T-helper 1 cell treated with Interleukin-12 subunit alpha and Interleukin-12 subunit beta and Interleukin-4 antibody, amounts not matched to agents 30 μg/mL and 1 μg/mL, for 36 hours (primary cell): ENCODE measurements at regions not wholly inside any gene's neighbourhood (a gene's known extent, or its start where the extent isn't known, plus 50 kb on each side); places are given as distances from the start of the nearest gene placed in this dataset.
A peak's percentile ranks its signal among the peaks of the same experiment; 100 is the strongest.

Experiments
- H3K27ac Mint-ChIP-seq: one replicate; pipeline ENCODE4 v1.8.0; 2021; ENCODE audit warnings: mild to moderate bottlenecking, mixed read lengths
- H3K27me3 Mint-ChIP-seq: one replicate; pipeline ENCODE4 v1.8.0; 2021; ENCODE audit warnings: low read depth, mixed read lengths
- H3K36me3 Mint-ChIP-seq: one replicate; pipeline ENCODE4 v1.8.0; 2021; ENCODE audit warnings: low read depth, mixed read lengths
- H3K4me1 Mint-ChIP-seq: one replicate; pipeline ENCODE4 v1.8.0; 2021; ENCODE audit warnings: low read depth, mixed read lengths
- H3K4me3 Mint-ChIP-seq: one replicate; pipeline ENCODE4 v1.8.0; 2021; ENCODE audit warnings: mild to moderate bottlenecking, moderate library complexity, mixed read lengths
- H3K9me3 Mint-ChIP-seq: one replicate; pipeline ENCODE4 v1.8.0; 2021; ENCODE audit warnings: mixed read lengths

DNA sequence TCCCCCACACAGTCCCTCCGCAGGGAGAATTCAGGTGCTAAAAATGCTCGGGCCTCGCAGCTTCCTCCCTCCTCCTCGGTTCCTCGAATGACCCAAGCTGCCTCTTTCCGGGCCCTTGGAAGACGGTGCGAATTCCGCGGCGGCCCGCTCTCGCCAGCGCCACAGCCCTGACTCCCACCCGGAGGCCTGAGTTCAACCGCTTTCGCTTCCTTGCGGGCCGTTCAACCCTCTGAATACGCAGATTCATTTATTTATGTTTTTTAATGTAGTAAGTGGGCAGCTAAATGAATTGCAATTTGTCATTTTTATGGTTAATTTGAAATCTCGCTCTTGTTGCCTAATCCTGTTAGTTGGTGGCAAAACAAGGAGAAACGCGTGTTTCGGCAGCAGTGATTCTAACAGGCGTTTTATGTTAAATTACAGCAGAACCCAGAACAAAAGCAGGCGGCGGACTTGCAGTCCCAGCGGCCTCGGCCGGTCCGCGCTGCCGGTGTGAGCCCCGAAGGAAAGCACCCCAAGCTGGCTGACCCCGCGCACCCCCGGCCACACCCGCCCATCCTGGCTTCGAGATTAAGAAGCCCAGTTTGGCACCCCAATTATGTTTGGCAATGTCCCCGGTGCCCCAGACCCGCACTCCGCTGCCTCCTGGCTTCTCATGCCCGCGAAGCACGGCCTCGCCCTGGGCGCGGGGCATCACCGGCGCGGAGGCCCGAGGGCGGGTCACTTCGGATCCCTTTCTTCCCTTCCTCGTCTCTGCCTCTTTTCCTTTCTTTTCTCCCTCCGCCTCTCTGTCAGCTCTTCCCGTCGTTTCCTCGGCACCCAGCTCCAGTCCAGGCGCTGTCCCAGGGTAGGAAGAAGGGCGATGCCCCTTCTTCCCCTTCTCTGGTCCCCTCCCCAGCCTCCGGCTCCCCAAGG is 75.9 kb downstream of the INSIG1 start:
- no peaks in the 10 kb centered on the region for H3K9me3 Mint-ChIP-seq
- peaks cover 20% of the 10 kb centered on the region for H3K4me1 Mint-ChIP-seq
- peak overlapping the region; percentile 34 for H3K4me3 Mint-ChIP-seq
- H3K27ac Mint-ChIP-seq: peak overlapping the region; percentile 63
- H3K36me3 Mint-ChIP-seq: peaks cover 3% of the 10 kb centered on the region
- H3K27me3 Mint-ChIP-seq: peaks cover 88% of the 10 kb centered on the region

DNA sequence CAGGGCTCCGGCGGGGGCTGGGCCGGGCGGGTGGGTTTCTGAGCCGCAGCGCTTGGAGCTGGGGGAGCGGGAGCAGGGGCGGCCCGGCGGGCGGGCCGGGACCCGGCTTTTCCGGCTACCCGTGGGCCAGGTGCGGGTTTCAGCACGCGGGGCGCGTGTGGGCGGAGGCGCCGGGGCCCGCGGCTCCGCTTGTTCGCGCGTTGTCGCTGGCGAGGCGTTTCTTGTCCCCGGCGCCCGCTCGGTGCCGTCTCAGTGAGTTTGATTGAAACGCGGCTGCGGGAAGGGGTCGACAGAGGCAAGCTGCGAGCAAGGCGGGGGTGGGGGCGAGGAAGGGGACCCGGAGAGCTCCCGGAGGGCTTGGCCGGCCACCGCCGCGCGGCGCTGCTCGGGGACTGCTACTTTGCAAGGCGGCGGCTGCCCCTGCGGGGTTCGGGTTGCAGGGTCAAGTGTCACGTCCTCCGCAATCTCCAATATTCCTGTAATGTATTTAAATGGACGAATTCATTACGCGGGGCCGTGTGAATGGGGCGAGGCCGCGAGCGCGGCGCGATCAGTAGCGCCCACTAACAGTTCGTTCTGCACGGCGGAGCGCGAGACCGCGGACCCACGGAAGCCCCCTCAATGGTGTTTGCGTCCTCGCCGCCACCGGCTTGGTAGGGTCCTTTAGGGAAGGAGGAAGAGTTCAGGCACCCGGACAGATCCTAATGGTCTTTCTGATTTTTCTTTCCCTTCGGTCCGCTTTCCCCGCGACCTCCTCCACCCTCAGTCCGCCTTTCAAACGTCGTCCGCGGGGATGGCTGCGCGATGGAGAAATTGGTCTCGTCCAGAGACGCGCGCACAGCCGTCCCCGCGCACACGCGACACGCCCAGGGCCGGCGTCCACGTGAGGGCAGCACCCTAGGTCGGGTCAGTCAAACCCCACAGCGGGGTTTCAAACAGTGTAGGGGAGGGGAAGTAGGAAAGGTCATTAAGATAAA is 76.9 kb downstream of the INSIG1 start:
- no peaks in the 10 kb centered on the region for H3K9me3 Mint-ChIP-seq
- peaks cover 90% of the 10 kb centered on the region for H3K27me3 Mint-ChIP-seq
- H3K4me1 Mint-ChIP-seq: peaks cover 21% of the 10 kb centered on the region
- peak overlapping the region; percentile 70 for H3K27ac Mint-ChIP-seq
- peaks cover 3% of the 10 kb centered on the region for H3K36me3 Mint-ChIP-seq
- no peak overlapping the region for H3K4me3 Mint-ChIP-seq

DNA sequence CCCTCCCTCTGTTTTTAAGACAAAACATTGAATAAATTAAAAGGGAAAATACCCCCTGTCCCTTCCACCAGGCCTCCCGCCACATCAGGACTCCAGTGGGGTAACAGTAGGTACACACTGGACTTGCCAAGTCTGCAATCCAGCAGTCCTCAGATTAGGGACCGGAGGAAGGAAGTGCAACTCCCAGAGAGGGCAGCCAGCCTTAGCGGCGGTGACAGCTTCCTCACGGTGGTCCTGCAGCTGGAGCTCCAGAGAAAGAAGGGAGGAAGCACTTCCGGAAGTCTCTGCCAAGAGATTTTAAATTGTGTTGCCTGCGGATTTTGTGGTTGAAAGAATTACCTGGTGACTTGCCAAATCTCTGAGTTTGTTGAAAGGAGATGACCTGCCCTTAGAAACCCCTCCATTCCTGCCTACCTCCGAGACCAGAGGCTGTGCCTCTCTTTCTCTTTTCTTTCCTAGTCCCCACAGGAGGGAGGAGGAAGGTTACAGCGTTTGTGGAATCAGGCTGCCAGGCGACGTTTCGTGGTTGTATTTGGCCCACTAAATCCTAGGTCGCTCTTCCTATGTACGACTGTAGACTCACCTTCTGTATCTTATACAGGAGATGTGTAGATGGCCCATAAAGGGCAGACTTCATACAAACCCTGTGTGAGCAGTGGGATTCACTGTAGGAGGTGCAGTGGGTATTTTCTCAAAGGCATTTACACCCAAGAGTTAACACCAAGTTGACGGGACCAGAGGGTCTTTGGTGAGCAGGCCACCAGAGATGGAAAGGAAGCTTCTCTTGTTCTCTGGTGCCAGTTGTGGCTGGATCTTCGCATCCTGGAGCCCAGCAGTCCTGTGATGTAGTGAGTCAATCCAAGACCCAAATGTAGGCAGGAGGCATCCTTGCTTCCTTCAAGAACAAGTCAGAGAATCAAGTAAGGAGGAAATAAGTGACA is 77.9 kb downstream of the INSIG1 start:
- H3K36me3 Mint-ChIP-seq: peaks cover 3% of the 10 kb centered on the region
- H3K4me3 Mint-ChIP-seq: no peak overlapping the region
- H3K4me1 Mint-ChIP-seq: peaks cover 28% of the 10 kb centered on the region
- H3K27ac Mint-ChIP-seq: peak overlapping the region; percentile 56
- peaks cover 91% of the 10 kb centered on the region for H3K27me3 Mint-ChIP-seq
- H3K9me3 Mint-ChIP-seq: no peaks in the 10 kb centered on the region

DNA sequence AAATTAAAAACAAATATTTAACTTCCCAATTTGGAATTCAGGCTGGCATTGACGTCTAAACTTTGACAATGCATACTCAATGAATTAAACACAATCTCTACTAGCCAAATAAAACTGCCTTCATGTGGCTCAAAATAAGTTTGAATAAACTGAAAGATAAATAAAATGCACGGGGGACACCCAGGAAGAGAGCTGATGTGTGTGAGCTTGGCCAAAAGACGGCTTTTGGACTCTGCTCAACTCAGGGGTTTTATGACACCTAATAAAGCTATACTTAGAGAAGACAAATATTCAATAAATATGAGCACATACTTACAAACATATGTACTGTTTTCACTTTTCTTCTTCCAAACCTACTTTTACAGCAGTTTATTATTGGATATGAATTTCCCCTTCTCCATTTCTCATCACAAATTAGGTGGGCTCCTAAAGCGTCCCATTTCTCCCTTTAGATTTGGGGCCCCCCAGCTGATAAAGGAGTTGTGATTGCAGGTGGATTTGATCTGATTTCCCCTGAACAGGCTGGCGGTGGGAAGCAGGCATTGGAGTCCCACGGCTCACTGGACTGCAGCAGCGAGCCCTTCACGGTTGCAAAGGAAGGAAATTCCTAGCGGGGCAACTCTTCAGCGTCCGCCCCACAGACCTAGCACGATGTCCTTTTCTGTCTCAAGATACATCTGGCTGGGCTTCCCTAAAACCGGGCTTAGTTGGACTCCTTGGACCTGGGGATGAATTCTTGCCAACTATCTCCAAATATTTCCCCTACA is 79.6 kb downstream of the INSIG1 start:
- Mint-ChIP-seq H3K9me3 (no peaks in the 10 kb centered on the region), H3K4me3 (no peak overlapping the region), H3K27me3 (peaks cover 89% of the 10 kb centered on the region)

DNA sequence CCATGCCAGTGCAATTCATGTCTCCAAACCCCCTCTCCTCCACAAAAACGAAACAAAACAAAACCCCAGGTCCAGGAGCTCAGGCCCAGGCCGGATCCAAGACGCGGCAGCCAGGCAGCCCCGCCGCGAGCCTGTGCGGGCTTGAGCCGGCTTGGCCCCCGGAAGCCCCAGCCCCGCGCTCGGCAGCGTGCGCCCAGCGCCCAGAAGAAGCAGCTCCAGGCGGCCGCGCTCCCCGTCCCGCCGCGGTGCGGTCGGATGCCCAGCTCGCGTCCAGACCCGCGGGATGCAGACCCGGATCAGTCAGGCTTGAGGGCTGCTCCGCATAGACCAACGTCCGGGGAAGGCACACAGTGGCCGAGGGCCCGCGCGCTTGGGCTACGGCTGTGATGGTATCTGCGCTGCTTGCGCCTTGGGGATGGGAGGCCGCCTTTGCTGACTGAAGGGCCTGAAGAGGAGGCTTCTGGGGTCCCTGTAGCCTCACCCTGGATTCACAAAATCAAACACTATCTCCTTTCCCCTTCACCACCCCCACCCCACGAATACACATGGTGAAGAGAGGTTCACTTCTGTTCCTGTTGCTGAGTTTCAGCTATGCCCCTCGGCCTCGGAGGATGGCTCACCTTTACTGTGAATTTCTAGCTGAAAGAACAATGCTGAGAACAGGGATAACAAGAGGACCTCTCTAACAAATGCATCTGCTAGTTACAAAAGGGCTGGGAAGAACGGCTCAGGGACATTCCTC is 79.9 kb upstream of the EN2 start:
- Mint-ChIP-seq H3K4me1 (peaks cover 27% of the 10 kb centered on the region), H3K27ac (no peak overlapping the region), H3K9me3 (no peaks in the 10 kb centered on the region), H3K4me3 (no peak overlapping the region), H3K27me3 (peaks cover 90% of the 10 kb centered on the region), H3K36me3 (peaks cover 5% of the 10 kb centered on the region)

More for the DNA sequence above, 79.6 kb downstream of the INSIG1 start:
- peaks cover 29% of the 10 kb centered on the region for H3K4me1 Mint-ChIP-seq
- no peak overlapping the region for H3K27ac Mint-ChIP-seq
- peaks cover 5% of the 10 kb centered on the region for H3K36me3 Mint-ChIP-seq

DNA sequence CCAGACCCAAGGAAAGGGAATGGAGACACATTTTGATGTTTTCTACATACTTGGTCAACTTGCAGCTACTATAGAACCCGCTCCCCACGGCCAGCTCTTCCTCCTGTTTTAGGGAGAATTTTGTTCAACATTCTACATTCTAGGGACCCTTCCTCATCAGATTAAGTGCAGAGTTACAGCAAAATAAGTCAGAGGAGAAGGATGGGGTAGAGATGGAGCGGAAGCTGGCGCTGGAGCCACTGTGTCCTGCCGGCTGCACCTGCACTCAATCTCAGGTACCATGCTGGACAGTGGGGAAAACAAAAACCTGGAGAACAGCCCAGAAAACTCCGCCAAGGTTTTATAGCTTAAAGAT is 79.4 kb upstream of the EN2 start:
- Mint-ChIP-seq H3K36me3 (peaks cover 2% of the 10 kb centered on the region), H3K4me1 (peaks cover 21% of the 10 kb centered on the region), H3K9me3 (no peaks in the 10 kb centered on the region), H3K4me3 (no peak overlapping the region), H3K27ac (no peak overlapping the region), H3K27me3 (peaks cover 90% of the 10 kb centered on the region)

DNA sequence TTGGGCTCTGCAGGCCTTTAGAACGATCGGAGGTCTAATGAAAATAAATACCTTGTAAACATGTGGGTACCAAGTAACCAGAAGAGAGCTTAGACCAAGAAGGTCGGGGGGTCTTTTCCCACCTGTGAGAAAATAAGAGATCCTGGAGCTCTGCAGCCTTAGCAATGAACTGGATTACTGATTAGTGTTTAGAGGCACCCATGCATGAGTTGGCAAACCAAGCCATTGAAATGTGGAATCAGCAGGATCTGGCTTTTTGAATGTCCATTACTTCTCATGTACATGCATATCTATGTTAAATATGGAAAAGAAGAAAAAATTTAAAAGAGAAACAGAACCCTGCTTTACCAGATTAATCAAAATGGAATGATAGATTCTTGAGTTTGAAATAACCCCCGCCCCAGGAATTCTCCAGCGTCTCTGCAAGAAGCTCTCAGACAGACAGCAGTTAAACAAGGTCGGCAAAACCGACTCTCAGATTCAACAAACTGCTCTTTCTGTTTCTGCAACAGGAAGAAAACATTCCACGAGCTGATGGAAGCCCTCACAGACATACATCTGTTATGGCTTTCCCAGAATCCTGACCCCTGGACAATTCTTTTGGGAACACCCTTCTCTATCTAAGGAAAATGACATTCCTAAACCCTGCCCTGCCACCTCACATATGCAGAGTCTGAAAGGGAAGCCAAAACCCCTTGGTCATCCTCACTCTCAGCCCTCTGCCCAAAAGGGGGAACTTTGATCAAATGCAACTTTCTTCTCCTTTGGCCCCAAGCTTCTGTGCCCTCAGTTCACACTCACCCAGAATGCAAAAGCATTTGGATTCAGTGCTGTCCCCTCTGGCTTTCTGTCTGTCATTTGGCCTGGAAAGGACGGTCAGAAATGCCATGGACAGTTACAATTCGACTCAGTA is 78.7 kb upstream of the EN2 start:
- Mint-ChIP-seq H3K4me1 (peaks cover 21% of the 10 kb centered on the region), H3K4me3 (no peak overlapping the region), H3K27me3 (peaks cover 84% of the 10 kb centered on the region), H3K27ac (no peak overlapping the region), H3K36me3 (peaks cover 2% of the 10 kb centered on the region), H3K9me3 (no peaks in the 10 kb centered on the region)

DNA sequence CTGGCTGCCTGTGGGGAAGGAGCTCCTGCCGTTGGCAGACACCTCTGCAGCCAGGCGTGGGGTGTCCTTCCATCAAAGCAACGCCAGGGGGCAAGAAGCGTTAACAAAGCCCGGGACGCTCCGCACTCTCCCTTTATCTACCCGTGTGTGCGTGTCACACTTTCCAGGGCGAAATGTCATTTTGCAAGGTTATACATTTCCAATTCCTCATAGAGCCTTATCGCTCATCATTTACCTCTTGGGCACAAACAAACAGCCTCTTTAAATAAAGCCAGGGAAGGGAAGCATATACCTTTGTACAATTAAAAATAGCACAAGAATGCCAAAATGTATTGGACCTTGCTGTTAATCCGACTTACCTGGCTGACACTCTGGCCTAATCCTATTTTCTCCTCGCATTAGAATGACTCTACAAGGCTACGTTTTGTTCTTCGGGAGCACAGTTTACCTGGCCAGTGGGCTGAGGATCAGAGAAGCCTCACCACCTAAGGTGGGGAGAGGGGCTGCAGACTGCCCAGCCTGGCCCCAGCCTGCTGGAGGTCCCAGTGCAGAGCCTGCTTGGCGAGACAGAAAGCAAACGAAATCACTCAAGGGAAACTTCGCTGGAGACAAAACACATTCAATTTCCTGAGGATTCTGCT is 77.6 kb upstream of the EN2 start:
- H3K9me3 Mint-ChIP-seq: no peaks in the 10 kb centered on the region
- H3K27ac Mint-ChIP-seq: peak overlapping the region; percentile 34
- H3K27me3 Mint-ChIP-seq: peaks cover 82% of the 10 kb centered on the region
- peaks cover 2% of the 10 kb centered on the region for H3K36me3 Mint-ChIP-seq
- no peak overlapping the region for H3K4me3 Mint-ChIP-seq
- H3K4me1 Mint-ChIP-seq: peaks cover 13% of the 10 kb centered on the region

DNA sequence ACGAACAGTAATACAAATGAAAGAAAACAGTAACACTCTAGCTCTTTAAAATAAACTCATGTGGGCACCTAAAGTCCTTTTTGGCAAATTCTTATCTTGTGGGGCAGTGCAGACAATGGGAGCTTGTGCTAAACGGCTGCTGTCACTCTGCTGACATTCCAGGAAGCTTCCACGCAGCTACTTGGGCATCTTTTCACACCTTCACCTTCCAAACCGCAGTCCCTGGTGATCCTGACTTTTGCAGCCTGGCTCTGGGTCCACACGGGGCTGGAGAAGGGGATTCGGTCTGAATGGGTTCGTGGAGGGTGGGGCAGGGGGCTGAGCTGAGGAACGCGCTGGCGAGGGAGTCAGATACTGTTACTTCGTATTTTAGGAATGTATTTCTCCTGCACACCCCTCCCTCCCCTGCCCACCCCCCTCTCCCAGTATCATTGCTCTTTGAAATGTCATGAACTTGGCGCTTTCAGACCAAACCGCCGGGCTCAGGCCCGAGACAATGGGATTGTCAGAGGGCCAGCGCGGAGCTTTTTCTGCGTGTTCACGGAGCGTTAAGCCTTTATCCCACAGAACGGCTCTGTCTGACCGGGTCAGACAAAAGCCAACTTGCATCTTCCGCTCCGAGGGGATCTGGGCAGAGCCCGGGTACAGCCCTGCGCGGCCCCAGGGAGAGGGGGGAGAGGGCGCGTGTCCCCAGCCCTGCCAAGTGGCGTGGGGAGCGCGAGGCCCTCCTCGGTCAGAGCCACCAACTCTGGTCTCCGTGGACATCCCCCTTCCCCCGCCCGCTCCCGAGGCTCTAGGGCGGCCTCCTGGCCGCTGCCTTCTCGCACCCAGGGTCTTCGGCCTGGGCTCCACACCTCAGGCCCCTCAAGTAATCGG is 76.7 kb upstream of the EN2 start:
- H3K9me3 Mint-ChIP-seq: no peaks in the 10 kb centered on the region
- no peak overlapping the region for H3K4me3 Mint-ChIP-seq
- peaks cover 2% of the 10 kb centered on the region for H3K36me3 Mint-ChIP-seq
- no peak overlapping the region for H3K27ac Mint-ChIP-seq
- H3K27me3 Mint-ChIP-seq: peaks cover 78% of the 10 kb centered on the region
- H3K4me1 Mint-ChIP-seq: peaks cover 9% of the 10 kb centered on the region

DNA sequence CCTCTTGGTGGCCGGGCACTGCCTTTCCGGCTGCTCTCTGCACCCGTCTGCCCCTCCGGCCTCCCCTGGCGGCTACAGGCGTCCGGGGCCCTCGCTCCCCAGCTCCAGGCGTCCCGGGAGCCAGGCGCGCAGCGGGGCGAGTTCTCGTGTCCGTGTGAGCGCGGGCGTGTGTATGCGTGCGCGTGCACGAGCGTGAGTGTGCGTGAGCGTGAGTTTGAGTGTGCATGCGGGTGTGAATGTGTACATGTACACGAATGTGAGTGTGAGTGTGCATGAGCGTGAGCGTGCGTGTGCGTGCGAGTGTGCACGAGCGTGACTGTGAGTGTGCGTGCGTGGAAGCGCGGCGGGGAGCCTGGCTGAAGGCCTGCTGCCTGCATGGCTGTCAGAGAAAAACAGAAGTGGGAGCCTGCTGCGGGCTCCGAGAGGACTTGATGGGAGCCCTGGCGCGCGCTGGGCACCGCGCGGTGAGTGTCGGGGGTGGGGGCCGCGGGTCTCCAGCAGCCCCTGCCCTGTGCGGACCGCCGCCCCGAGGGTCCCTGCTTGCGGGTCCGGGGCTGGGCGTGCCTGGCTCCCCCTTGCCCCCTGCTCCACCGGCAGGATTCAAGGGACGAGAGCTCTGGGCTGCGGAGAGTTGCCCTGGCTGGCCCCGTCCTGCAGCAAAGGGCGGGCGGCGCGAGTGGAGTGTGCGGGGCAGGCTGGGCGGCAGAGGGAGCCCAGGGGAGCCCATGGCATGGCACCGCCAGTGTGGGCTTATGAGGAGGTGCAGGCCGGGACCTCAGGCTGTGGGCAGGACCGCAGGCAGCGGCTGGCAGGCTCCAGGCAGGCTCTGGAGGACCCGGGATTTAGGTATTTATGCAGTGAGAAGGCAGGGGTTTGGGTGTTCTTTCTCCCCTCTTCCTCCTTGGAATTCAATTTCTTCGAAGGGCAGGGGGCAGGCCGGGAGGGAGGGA is 75.8 kb upstream of the EN2 start:
- Mint-ChIP-seq H3K27ac (no peak overlapping the region), H3K4me3 (no peak overlapping the region), H3K27me3 (peaks cover 71% of the 10 kb centered on the region), H3K36me3 (peaks cover 2% of the 10 kb centered on the region), H3K9me3 (no peaks in the 10 kb centered on the region), H3K4me1 (peaks cover 9% of the 10 kb centered on the region)
